ENCODE measurements at regions not wholly inside any gene's neighbourhood (a gene's known extent, or its start where the extent isn't known, plus 50 kb on each side); places are given as distances from the start of the nearest gene placed in this dataset.
"Not testable (repeated sequence)": the region's sequence is repeated elsewhere in the genome, so short reads cannot be mapped to it uniquely, and the experiment has no call there.

DNA sequence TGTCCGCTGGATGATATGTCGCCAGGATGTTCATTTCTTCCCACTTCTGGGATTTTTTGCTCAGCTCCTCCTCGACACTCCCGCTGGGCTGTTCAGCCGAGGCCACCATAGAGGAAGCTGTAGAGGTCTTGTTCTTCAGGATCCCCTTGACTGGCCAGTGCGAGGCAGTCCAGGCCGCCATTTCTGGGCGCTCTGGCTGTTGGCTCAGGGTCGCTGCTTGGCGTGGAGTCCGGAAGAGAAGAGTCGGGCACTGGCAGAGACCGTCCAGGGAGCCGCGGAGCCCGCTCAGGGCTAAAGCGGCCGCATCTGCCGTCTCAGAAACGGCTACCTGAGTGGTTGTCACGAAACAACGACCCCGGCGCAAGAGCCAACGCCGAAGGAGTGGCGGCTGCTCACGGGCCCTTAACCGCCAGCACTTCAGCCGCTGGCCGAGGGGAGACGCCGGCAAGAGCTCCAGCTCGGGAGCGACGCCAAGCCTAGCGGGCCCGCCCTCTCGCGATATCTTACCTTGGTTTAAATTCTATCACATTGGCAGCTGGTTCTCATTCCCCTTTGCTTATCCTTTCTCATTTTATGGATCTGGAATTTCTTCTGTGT is 50.9 kb upstream of the RUBCNL start:
- TF ChIP-seq, protein P1, sequence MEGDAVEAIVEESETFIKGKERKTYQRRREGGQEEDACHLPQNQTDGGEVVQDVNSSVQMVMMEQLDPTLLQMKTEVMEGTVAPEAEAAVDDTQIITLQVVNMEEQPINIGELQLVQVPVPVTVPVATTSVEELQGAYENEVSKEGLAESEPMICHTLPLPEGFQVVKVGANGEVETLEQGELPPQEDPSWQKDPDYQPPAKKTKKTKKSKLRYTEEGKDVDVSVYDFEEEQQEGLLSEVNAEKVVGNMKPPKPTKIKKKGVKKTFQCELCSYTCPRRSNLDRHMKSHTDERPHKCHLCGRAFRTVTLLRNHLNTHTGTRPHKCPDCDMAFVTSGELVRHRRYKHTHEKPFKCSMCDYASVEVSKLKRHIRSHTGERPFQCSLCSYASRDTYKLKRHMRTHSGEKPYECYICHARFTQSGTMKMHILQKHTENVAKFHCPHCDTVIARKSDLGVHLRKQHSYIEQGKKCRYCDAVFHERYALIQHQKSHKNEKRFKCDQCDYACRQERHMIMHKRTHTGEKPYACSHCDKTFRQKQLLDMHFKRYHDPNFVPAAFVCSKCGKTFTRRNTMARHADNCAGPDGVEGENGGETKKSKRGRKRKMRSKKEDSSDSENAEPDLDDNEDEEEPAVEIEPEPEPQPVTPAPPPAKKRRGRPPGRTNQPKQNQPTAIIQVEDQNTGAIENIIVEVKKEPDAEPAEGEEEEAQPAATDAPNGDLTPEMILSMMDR (IDR thresholded peaks at IDR 0.05; ENCODE audit: insufficient read depth, low read length, poor library complexity, severe bottlenecking) = not testable (repeated sequence)
- TF ChIP-seq EZH2phosphoT487 (conservative IDR thresholded peaks at IDR 0.05; ENCODE audit: low read length) = not testable (repeated sequence)

Data from SU-DHL-6 (cell line).